ENCODE measurements at regions not wholly inside any gene's neighbourhood (a gene's known extent, or its start where the extent isn't known, plus 50 kb on each side); places are given as distances from the start of the nearest gene placed in this dataset.
"Not testable (repeated sequence)": the region's sequence is repeated elsewhere in the genome, so short reads cannot be mapped to it uniquely, and the experiment has no call there.

- DNase-seq = no peak
- Histone ChIP-seq H3K4me1 (peaks cover 0 to 12% (median 2%) of the 10 kb centered on the region in 4 donors), H3K27me3 (no peaks in the 10 kb centered on the region), H3K27ac (no peak overlapping the region), H3K9me3 (no peaks in the 10 kb centered on the region), H3K36me3 (no peaks in the 10 kb centered on the region), H3K4me3 (no peak overlapping the region)
- TF ChIP-seq, protein P1, sequence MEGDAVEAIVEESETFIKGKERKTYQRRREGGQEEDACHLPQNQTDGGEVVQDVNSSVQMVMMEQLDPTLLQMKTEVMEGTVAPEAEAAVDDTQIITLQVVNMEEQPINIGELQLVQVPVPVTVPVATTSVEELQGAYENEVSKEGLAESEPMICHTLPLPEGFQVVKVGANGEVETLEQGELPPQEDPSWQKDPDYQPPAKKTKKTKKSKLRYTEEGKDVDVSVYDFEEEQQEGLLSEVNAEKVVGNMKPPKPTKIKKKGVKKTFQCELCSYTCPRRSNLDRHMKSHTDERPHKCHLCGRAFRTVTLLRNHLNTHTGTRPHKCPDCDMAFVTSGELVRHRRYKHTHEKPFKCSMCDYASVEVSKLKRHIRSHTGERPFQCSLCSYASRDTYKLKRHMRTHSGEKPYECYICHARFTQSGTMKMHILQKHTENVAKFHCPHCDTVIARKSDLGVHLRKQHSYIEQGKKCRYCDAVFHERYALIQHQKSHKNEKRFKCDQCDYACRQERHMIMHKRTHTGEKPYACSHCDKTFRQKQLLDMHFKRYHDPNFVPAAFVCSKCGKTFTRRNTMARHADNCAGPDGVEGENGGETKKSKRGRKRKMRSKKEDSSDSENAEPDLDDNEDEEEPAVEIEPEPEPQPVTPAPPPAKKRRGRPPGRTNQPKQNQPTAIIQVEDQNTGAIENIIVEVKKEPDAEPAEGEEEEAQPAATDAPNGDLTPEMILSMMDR (IDR thresholded peaks at IDR 0.05) = no peak
- intact Hi-C loops (cut with DNase I; ENCODE audit: low total_unique reads) = no loop called here
Observed at GRCh38 chr2:223487214-223487846, 114.8 kb downstream of the SCG2 start.

DNA sequence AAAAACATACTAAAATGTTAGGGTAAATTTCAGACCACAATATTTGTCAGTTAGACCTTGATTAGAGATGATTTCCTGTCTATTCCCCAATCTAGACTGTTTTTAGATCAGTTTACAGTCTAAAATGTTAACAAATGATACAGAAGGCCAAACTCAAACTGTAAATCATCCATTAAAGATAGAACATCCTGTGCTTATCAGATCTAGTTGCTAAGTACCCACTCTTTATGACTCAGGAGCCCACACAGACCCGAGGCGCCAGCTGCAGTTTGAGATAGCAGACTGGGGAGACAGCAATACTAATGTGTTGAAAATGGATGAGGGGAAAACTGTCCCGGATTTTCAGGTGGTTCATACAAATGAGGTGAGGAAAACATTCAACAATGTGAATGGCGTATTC lies 113.3 kb downstream of the SCG2 start:
- Histone ChIP-seq H3K27me3 (no peaks in the 10 kb centered on the region), H3K4me1 (peaks cover 0 to 12% (median 2%) of the 10 kb centered on the region in 4 donors), H3K27ac (no peak overlapping the region), H3K36me3 (no peaks in the 10 kb centered on the region), H3K4me3 (no peak overlapping the region), H3K9me3 (no peaks in the 10 kb centered on the region)
- no peak for DNase-seq
- TF ChIP-seq, protein P1 (IDR thresholded peaks at IDR 0.05) = no peak
- intact Hi-C loops (cut with DNase I; ENCODE audit: low total_unique reads) = no loop called here

DNA sequence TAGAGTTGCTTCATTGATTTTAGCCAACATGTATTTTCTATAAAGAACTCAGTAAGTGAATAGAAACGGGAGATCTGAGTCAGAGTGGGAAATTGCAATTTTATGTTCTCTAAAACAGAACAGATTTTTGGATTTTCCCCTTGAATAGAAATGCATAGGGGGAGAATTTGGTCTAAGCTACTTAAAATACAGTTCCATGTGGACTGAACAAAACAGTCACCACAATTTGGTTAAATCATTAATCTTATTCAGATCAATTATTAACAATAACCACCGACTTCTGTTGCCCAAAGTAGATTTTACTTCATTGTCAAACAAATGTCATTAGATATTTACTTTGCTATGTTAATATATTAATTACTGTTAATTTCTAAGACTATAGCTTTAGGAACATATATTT lies 107.7 kb downstream of the SCG2 start:
- H3K4me3 ChIP-seq = no peak overlapping the region
- no peaks in the 10 kb centered on the region for H3K36me3 ChIP-seq
- TF ChIP-seq, protein P1 (IDR thresholded peaks at IDR 0.05) = no peak
- no peak overlapping the region for H3K27ac ChIP-seq
- intact Hi-C loops (cut with DNase I; ENCODE audit: low total_unique reads) = no loop called here
- H3K27me3 ChIP-seq = no peaks in the 10 kb centered on the region
- DNase-seq = no peak
- H3K9me3 ChIP-seq = no peaks in the 10 kb centered on the region
- H3K4me1 ChIP-seq = no peaks in the 10 kb centered on the region

DNA sequence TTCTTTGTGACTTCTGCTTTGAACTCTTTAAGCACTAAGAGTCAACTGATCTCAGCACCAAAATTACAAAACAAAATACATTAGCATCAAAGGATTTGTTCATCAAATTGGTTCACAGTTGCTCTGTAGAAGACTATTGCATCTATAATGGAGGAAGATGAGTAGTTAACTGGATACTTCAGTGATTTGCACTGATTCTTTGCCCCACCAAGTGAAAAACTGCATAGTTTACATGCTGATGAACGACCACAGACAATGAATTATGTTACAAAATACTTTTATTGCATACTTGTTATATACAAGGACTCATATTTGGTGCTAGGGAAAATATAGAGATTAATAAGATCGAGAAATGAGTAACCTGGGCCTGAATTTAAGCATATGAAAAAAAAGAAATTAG lies 107.2 kb downstream of the SCG2 start:
- no peak for DNase-seq
- intact Hi-C loops (cut with DNase I; ENCODE audit: low total_unique reads) = no loop called here
- Histone ChIP-seq H3K36me3 (no peaks in the 10 kb centered on the region), H3K27me3 (no peaks in the 10 kb centered on the region), H3K9me3 (no peaks in the 10 kb centered on the region), H3K4me1 (no peaks in the 10 kb centered on the region), H3K27ac (no peak overlapping the region), H3K4me3 (no peak overlapping the region)
- TF ChIP-seq, protein P1 (IDR thresholded peaks at IDR 0.05) = no peak

GRCh38 chr2:223496853-223497252 lies 105.3 kb downstream of the SCG2 start:
- DNase-seq; H3K9me3 ChIP-seq; H3K36me3 ChIP-seq; H3K27ac ChIP-seq; intact Hi-C loops (cut with DNase I; ENCODE audit: low total_unique reads); H3K27me3 ChIP-seq; H3K4me1 ChIP-seq; H3K4me3 ChIP-seq: not testable (repeated sequence)

DNA sequence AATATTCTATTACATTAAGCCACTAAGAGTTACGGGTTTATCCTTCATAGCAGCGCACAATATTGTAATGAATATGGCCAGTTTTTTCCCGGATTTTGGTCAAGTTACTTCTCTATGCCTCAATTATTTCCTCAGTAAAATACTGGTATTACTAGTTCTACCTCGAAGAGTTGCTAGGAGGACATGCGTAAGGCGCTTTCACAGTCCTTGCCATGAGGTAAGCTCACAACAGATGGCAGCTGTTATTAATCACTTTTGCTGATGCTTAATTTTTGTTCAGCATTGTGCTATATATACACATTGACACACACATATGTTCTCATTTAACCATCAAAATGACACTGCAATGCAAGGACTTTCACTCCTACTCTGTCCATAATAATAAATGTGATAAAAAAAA lies 101.5 kb downstream of the SCG2 start:
- Histone ChIP-seq H3K27ac (no peak overlapping the region), H3K36me3 (no peaks in the 10 kb centered on the region), H3K4me1 (no peaks in the 10 kb centered on the region), H3K4me3 (no peak overlapping the region), H3K9me3 (no peaks in the 10 kb centered on the region), H3K27me3 (no peaks in the 10 kb centered on the region)
- TF ChIP-seq, protein P1 (IDR thresholded peaks at IDR 0.05) = no peak
- DNase-seq = no peak
- intact Hi-C loops (cut with DNase I; ENCODE audit: low total_unique reads) = no loop called here
